ENCODE measurements at regions not wholly inside any gene's neighbourhood (a gene's known extent, or its start where the extent isn't known, plus 50 kb on each side); places are given as distances from the start of the nearest gene placed in this dataset.

DNA sequence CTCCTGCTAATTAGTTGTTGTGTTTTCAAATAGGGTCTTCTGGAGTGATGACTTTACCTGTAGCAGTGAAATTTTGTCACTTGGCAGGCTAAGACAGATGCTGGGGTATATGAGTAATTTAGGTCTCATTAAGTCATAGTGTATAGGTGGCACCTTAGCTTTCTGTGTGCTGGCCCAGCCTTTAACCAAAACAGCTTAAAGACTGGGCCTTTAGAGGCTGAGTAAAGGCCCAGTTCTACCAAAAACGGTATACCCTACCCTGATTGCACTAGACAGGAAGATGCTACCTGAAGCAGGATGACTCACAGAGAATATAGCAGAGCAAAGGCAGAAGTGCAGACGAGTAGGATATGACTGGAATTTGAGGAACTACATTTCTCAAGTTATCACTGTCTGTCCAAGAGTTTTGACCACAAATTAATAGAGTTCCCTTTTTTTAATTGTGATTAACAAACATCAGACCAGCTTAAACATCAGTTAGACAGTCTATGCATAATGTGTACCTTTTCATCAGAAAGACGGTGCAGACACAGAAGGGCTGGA lies 337.9 kb upstream of the SALL3 start:
- DNase-seq: no peak

DNA sequence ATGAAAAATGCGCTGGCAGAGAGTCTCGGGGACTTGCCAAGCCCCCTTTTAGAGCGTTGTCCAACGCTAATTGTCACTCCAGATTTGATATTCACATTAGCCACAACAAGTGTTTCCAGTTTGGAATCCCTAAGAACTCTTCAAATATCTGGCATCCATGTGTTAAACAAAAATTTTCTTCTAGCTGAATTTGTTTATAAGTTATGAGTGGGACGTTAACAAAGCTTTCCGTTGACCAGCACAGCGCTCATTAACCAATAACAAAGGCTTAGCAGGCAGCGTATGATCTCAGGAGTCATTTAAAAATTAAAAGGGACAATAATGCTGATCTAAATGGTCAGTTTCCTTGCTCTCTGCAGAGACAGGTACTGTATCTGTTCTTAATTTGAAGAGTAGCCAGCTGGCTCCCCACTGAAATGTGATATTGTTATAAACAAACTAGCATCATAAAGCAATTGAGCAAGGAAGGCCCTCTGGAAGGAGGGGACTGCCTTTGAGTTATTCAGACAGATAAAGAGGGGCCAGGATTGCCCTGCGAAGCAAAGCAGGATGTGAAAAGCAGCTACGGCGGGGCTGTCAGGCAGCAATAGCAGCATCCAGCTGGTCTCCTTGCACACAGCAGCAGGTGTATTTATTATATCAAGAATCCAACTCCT lies 337.2 kb upstream of the SALL3 start:
- DNase-seq: no peak

DNA sequence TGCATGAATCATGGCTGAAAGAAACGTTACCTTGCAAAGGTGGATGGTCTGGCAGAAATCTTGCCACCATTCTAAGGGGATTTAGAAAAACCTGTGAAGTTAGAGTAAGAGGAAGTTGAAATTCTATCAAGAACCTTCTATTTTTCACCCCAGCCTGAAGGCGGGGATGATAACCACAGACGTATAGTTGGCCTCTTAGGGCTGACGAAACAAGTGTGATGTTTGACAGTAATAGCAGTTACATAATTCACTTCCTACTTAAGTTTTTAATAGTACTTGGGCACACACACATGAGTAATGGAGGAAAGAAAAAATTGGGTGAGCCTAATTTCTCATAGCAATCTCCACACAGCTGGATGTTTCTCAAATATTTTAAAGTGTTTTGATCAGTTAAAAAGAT lies 336.6 kb upstream of the SALL3 start:
- no peak for DNase-seq

DNA sequence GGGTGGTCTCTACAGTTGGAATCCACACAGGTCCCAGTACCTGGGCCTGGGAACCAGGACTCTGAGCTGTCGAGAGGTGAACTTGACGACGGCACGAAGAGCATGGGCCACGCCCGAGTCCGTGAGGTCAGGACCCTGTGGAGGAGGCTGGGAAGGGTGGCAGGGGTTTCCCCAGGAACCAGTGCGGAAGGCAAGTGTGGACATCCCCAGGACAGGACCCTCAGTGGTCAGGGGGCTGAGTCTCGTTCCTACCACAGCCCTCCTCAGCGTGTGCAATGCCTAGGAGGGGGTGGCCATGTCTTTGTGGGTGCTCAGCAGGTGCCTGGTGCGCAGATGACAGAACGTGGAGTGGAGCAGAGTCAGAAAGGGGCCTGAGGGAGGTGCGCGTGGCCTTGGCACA lies 335.6 kb upstream of the SALL3 start:
- DNase-seq: no peak

DNA sequence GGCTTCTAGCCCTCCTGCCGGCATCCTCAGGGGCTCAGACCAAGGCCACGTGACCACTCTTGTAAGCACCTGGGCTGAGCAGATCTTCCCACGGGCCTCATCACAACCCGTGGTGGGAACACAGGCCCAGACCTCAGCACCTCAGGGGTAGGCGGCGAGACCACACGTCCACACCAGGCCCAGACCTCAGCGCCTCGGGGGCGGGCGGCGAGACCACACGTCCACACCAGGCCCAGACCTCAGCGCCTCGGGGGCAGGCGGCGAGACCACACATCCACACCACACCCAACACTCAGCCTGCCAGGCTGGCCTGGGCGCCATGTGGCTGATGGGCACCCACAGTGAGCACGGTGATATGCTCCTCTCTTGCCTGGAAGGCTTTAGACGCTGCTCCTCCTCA lies 334.4 kb upstream of the SALL3 start:
- no peak for DNase-seq

DNA sequence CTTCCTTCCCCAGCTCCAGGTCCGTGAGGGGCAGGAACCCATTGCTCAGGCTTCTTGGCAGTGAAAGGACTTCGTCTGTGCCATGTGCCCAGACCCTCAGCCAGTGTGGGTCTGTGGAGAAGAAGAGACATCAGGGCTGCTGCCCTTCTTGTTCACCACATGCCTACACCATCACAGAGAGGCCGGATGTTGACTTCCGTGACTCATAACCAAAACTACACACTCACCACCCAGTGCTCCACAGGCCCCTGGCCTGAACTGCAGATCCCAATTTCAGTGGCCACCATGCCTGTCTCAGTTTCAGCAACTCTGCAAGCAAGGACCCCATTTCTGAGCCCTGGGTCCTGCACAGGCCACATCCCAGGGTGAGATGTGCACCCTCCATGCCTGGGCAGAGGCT lies 332.6 kb upstream of the SALL3 start:
- no peak for DNase-seq

DNA sequence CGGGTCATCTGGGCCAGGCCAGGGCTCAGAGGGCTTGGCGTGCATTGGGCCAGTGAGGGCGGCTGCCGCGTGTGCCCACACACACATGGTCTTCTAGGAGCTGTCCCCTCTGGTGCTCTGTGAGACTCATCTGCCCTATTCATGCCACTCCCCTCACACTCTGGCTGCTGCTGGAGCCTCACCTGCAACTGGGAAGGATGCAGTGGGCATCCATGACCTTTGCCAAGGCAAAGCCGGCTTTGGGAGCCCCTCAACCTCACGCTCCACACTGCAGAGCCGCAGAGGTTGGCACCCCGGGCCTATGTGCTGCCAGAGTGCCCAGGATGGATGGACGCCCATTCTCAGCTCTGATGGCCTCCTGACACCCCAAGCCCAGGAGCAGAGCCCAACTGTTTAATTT lies 330.2 kb upstream of the SALL3 start:
- no peak for DNase-seq

DNA sequence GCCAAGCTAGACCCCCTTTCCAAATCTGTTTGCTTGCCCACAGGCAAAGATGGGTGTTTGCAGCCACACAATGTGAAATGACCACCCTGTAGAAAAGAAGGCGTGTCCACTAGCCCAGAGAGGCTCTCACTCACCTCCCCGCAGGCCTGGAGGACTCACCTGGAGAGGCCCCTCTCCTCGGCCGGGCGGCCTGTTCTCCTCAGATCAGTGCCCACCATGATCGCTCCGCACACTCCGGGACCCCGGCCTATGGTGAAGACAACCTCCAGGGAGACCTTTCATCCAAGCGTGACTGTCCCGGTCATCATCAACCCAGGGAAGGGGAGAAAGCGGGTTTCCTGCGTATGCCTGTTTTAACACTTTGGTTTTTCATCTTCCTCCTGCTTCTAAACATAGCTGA lies 328.7 kb upstream of the SALL3 start:
- no peak for DNase-seq

DNA sequence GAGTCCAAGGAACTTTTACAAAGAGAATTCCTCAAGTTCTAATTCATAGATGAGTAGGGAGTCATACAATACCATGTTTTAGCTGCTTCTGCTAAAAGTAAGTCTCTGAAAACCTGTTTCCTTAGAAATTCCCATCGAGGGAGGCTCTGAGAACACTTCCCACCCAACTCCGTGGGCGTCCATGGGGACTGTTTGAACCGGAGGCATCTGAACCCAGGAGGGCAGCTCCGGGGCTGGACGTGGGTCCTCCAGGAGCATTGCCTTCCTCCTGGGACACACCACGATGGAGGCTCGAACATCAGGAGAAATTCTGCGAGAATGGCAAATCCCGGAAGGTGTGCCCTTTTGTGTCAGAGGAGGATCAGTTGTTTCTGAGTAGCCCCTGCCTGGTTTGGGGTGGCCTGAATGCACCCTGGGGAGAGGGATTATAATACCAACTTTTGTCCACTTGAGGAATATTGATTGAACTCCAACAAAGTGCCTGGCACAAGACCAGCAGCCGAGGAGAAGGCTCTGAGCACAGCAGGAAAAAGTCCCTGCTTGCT lies 327.5 kb upstream of the SALL3 start:
- no peak for DNase-seq

DNA sequence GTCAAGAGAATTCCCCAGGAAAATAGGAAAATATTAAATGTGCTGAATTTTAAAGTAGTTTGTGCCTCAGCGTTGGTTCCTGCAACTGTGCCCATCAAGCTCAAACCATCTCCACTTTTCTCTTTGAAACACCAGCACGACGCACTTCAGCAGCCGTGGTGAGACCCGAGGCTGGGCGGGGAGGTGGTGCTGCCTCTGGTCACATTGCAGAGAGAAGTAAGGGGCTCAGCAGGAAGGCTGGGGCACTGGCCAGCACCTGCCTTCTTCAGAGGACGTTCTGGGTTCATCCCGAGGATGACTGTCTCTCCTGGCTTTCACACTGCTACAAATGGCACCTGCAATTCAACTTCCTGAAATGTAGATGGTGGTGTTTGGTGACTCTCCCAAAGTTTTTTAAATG lies 323.7 kb upstream of the SALL3 start:
- DNase-seq: no peak

DNA sequence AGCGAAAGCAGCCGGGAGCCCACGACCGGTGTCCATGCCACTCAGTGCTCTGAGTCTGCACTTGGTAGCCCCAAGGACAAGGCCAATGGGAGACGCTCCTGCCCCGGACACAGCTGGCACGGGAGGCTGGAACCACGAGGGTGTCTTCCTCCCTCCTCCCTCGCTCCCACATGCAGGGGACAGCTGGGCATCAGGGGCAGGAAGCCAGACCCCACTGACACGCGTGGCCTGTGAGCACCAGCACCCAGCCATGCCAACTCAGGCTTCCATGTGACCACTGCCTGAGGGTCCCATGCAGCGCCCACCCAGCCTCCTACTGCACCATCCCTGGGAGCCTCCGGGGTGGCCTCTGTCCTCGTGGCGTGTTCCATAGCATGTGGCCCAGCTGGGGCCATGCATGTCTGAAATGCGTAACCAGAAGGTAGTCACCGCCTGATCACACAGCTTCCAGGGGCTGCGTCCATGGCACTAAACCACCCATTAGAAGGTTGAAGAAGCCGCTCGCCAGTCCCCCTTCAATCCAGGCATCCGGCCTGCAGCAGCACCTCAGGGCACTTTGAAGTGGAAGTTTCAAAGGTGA lies 323.2 kb upstream of the SALL3 start:
- no peak for DNase-seq

DNA sequence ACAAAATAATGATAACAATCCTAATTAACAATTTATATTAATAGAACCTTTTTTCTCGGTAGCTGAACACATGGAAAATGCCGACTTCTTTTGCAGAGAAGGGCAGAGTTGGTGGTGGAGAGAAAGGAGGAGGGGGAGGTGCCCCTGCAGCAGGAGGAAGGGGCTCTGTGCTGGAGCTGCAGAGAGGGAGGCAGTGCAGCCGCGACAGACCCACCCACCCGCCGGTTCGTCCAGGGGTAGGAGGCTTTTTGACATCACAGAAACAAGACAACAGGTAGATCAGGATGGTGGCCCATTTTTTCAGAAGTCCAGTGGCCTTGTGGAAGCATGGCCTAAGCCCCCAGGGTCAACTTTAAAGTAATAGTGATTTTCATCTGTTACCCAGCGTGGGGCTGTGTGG lies 321.1 kb upstream of the SALL3 start:
- DNase-seq: no peak

DNA sequence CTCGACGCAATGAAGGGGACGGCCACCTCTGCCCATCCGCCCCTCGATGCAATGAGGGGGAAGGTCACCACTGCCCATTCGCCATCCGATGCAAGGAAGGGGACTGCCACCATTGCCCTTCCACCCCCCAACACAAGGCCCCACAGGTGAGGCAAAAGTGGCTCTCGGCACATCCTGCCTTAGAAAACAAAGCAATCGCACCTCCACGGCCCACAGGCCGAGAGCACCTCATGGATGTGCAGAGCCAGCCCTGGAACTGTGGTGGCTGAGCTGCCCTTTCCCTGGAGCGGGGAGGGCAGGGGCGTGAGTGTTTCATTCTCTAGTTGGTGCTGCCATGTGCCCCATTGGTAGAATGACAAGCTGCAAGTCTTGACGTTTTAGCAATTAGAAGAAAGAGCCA lies 320.6 kb upstream of the SALL3 start:
- no peak for DNase-seq

DNA sequence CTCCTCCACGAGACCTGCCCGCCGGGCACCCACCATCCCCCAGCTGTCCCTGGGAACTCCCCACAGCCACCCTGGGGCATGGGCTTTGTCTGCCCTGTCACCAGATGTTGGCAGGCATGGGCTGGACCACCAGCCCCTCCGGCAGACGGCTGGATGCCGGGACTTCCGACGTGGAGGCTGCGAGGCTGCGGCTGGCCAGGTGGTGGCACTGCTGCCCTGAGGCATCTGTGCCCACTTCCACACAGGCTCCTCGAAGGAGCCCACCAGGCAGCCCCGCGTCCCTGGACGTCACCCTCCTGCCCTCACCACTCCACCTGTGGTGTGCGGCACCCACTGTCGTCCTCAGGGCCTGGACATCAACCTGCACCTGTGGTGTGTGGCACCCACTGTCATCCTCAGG lies 319.9 kb upstream of the SALL3 start:
- peak; percentile 2 for DNase-seq

DNA sequence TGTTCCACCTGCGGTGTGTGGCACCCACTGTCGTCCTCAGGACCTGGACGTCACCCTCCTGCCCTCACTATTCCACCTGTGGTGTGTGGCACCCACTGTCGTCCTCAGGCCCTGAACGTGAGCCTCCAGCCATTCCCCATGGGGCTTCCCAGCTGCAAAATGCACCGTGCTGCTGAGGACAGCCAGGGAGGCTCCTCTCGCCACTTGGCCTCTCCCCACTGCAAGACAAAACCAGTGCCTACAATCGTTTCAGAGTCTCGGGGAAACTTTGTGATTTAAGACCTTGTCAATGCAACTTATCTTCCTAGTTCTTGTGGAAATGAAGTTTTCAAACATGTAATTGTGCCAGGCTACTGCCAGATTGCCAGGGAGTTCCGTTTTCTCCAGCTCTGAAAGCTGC lies 319.3 kb upstream of the SALL3 start:
- DNase-seq: no peak

DNA sequence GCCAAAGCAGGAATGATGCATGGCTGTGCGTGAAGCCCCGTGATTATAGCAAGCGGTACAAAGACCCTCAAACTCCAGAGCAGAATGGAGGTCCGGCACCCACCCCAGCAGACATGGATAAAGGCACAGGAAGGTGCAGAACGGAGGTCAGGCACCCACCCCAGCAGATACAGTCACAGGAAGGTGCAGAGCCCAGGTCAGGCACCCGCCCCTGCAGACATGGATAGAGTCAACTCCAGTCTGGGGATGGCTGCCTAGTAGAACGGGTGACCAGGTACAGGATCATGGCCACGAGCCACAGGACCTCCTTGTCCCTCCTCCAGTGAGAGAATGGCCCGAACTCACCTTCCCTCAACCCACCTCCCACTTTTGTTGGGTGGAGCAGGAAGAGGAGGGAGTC lies 318.3 kb upstream of the SALL3 start:
- no peak for DNase-seq

DNA sequence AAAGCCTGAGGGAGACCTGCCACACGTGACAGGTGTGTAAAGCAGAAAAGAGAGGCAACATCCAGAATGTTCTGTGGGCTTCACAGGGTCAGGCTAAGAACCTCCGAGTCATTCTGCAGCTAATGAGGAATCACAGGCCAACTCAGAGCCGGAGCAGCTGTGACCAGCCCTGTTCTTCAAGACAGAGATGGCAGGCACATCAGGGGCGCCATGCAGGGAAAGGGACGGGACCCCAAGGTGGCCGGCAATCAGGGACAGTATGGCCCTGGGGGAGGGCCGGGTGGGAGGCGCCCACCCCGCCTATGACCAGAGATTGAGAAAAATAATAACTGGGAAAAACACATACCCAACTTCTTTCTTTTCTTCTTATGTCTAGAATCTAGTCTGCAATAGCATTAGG lies 316.7 kb upstream of the SALL3 start:
- no peak for DNase-seq

DNA sequence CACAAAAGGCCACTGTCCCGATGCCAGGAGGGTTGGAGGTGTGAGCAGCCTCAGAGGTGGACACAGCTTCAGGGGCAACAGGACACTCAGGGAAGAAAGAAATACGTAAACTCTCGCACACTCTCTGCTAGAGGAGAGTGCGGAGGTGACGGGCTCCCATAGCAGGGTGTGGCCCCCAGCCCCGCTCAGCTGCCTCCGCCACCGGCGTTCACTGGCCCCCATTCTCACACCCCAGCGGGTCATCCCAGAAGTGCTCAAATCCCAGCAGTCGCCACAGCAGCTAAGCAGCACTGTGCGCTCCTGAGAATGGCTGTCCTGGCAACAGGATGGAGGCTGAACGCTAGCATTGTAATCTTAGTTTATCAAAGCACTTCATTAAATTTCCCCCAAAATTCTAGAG lies 315.6 kb upstream of the SALL3 start:
- no peak for DNase-seq

DNA sequence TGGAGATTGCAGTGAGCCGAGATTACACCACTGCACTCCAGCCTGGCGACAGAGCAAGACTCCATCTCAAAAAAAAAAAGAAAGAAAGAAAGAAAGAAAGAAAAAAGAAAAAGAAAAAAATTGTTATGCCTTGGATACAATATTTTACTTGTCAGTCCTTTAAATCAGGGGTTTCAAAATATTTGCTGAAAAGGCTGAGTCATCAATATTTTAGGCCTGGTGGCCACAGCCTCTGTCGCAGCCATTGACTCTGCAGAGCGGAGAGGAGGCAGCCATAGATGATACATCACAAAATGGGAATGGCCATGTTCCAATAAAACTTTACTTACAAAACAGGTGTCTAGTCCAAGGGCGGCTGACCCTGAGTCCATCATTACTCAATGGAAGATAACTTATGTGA lies 314.8 kb upstream of the SALL3 start:
- no peak for DNase-seq

DNA sequence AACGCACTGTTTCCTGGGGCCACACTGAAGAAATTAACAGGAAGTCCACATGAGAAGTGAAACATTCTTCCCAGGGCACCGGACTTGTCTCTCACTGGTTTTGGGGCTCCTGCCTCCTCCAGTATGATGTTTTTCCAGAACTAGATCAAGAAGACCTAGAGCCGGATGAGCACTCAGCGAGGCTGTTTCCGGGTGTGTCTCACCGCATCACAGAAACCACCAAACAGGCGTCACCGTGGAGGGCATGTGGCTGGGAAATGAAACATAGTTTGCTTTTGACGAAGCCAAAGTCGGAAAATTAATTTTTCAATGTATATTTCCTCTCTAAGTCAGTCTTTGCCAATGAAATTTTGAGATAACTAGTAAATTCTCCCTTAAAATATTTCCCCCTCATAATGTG lies 314.0 kb upstream of the SALL3 start:
- no peak for DNase-seq

DNA sequence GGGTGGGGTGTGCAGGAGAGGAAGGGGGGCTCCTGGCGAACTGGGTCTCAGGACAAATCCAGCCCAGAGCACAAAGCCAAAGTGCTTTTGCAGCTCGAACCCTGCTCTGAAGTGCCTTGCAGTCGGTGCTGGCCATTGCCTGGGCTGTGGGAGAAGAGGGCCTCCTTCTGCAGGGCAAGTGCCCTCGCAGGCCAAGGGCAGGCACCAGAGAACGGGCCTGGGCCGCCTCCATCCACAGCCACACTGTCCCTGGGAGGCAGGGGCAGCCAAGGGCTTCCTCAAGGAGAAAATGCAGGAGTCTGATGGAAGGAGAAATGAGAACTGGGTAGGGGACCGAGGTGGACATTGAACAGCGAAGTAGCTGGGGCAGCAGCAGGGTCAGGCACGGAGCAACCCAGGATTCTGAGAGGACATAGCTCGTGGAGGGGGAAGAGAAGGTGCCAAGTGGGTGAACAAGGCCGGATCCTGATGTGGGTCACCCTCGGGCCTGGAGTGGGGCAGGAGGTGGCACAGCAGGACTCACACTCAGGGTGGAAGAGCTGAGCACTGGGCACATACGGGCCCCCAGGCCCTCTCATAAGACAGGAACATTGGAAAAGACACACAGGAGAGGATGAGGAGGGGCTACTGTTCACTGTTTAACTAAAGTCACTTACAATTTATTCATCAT lies 312.8 kb upstream of the SALL3 start:
- no peak for DNase-seq

DNA sequence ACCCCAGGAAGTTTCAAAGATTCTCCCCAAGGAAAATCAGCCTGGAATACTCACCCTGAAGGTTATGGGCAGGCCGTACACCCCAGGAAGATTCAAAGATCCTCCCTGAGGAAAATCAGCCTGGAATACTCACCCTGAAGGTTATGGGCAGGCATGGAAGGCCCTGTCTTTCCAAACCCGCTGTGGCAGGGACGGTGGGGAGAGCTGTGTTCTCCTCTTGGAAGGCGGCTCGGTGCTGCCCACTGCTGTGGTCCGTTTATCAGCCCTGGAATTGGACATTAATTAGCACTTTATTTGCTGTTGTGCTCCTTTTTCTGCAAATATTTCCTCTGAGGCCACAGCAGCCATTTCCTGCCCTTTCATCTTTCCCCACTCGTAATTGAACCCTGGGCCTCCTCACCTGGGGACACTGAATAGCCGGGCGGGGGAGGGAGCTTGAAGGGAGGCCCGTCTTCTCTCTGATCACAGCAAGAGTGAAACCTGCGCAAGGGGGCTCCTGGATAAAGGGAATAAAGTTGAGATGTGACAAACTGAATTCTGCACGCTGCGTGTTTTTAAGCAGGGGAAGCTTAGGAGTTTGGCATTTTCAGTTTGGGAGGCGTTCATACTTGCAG lies 308.7 kb upstream of the SALL3 start:
- DNase-seq: no peak

DNA sequence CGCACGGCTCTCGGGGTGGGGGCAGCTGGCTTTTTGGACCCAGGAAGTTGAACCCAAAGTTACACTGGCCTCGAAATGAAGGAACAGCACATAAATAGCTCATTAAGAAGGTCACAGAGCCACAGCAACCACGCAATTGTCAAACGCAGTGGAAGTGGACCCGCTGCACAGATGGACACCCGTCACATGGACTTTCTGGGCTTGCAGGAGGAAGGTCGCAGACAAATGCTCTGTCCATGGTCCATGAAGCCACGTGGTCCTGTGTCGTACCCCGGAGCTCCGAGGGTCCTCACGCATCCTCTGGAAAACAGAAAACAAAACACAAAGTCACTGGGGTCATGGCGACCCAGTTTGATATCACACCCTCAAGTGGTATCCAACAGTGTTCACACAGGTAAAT lies 308.1 kb upstream of the SALL3 start:
- DNase-seq: no peak
